ENCODE measurements at regions not wholly inside any gene's neighbourhood (a gene's known extent, or its start where the extent isn't known, plus 50 kb on each side); places are given as distances from the start of the nearest gene placed in this dataset.

- Histone ChIP-seq H3K9ac (ENCODE audit: low read length) (no peak overlapping the region), H3K4me2 (ENCODE audit: low read length) (no peak overlapping the region), H3K9me3 (ENCODE audit: insufficient read depth, low read length) (no peaks in the 10 kb centered on the region), H3K4me3 (ENCODE audit: low read length) (no peak overlapping the region), H3K27ac (ENCODE audit: low read length) (no peak overlapping the region), H3K27me3 (ENCODE audit: low read depth, low read length) (no peaks in the 10 kb centered on the region), H2AFZ (ENCODE audit: low read depth, low read length) (no peak overlapping the region), H4K20me1 (ENCODE audit: insufficient read depth, low read length) (no peaks in the 10 kb centered on the region; the same call in 1 of the 2 replicates), H3K4me1 (ENCODE audit: low read length) (no peaks in the 10 kb centered on the region), H3K79me2 (ENCODE audit: low read length) (no peaks in the 10 kb centered on the region), H3K36me3 (replicated peaks; ENCODE audit: low read depth, low read length) (no peaks in the 10 kb centered on the region)
- TF ChIP-seq CTCF (IDR thresholded peaks at IDR 0.05; ENCODE audit: low read depth, low read length) (no peak), EZH2phosphoT487 (IDR thresholded peaks at IDR 0.05; ENCODE audit: low read depth) (no peak)
These were observed 151.2 kb upstream of the TNR start for GRCh38 chr1:175894581-175894980.

GRCh38 chr1:175893192-175893591, 149.8 kb upstream of the TNR start:
- Histone ChIP-seq H3K36me3 (replicated peaks; ENCODE audit: low read depth, low read length) (no peaks in the 10 kb centered on the region), H3K27ac (ENCODE audit: low read length) (no peak overlapping the region), H3K79me2 (ENCODE audit: low read length) (no peaks in the 10 kb centered on the region), H3K27me3 (ENCODE audit: low read depth, low read length) (no peaks in the 10 kb centered on the region), H3K4me2 (ENCODE audit: low read length) (no peak overlapping the region), H2AFZ (ENCODE audit: low read depth, low read length) (no peak overlapping the region), H3K9ac (ENCODE audit: low read length) (no peak overlapping the region), H4K20me1 (ENCODE audit: insufficient read depth, low read length) (no peaks in the 10 kb centered on the region; the same call in 1 of the 2 replicates), H3K9me3 (ENCODE audit: insufficient read depth, low read length) (no peaks in the 10 kb centered on the region), H3K4me3 (ENCODE audit: low read length) (no peak overlapping the region), H3K4me1 (ENCODE audit: low read length) (no peaks in the 10 kb centered on the region)
- TF ChIP-seq EZH2phosphoT487 (IDR thresholded peaks at IDR 0.05; ENCODE audit: low read depth) = no peak
- TF ChIP-seq CTCF (IDR thresholded peaks at IDR 0.05; ENCODE audit: low read depth, low read length) = no peak

- no peak overlapping the region for H3K27ac ChIP-seq (ENCODE audit: low read length)
- H3K9ac ChIP-seq (ENCODE audit: low read length) = no peak overlapping the region
- TF ChIP-seq CTCF (IDR thresholded peaks at IDR 0.05; ENCODE audit: low read depth, low read length) = no peak
- no peak for TF ChIP-seq EZH2phosphoT487 (IDR thresholded peaks at IDR 0.05; ENCODE audit: low read depth)
- no peaks in the 10 kb centered on the region for H3K9me3 ChIP-seq (ENCODE audit: insufficient read depth, low read length)
- H3K79me2 ChIP-seq (ENCODE audit: low read length) = no peaks in the 10 kb centered on the region
- H3K4me1 ChIP-seq (ENCODE audit: low read length) = no peaks in the 10 kb centered on the region
- no peak overlapping the region for H3K4me2 ChIP-seq (ENCODE audit: low read length)
- no peaks in the 10 kb centered on the region for H3K36me3 ChIP-seq (replicated peaks; ENCODE audit: low read depth, low read length)
- no peaks in the 10 kb centered on the region for H3K27me3 ChIP-seq (ENCODE audit: low read depth, low read length)
- H4K20me1 ChIP-seq (ENCODE audit: insufficient read depth, low read length) = no peaks in the 10 kb centered on the region; the same call in 1 of the 2 replicates
- H2AFZ ChIP-seq (ENCODE audit: low read depth, low read length) = no peak overlapping the region
- no peak overlapping the region for H3K4me3 ChIP-seq (ENCODE audit: low read length)
These were observed 149.3 kb upstream of the TNR start for GRCh38 chr1:175892686-175893085.

- H3K36me3 ChIP-seq (replicated peaks; ENCODE audit: low read depth, low read length) = no peaks in the 10 kb centered on the region
- no peaks in the 10 kb centered on the region for H3K79me2 ChIP-seq (ENCODE audit: low read length)
- H3K4me1 ChIP-seq (ENCODE audit: low read length) = no peaks in the 10 kb centered on the region
- TF ChIP-seq CTCF (IDR thresholded peaks at IDR 0.05; ENCODE audit: low read depth, low read length) (no peak), EZH2phosphoT487 (IDR thresholded peaks at IDR 0.05; ENCODE audit: low read depth) (no peak)
- no peaks in the 10 kb centered on the region; the same call in 1 of the 2 replicates for H4K20me1 ChIP-seq (ENCODE audit: insufficient read depth, low read length)
- H3K27ac ChIP-seq (ENCODE audit: low read length) = no peak overlapping the region
- H3K9ac ChIP-seq (ENCODE audit: low read length) = no peak overlapping the region
- H3K4me3 ChIP-seq (ENCODE audit: low read length) = no peak overlapping the region
- H2AFZ ChIP-seq (ENCODE audit: low read depth, low read length) = no peak overlapping the region
- H3K9me3 ChIP-seq (ENCODE audit: insufficient read depth, low read length) = no peaks in the 10 kb centered on the region
- H3K4me2 ChIP-seq (ENCODE audit: low read length) = no peak overlapping the region
- no peaks in the 10 kb centered on the region for H3K27me3 ChIP-seq (ENCODE audit: low read depth, low read length)
These were observed 148.5 kb upstream of the TNR start for GRCh38 chr1:175891783-175892309.
